Upper lobe of left lung (tissue), 4 donors: ENCODE measurements at regions not wholly inside any gene's neighbourhood (a gene's known extent, or its start where the extent isn't known, plus 50 kb on each side); places are given as distances from the start of the nearest gene placed in this dataset.

Source experiments
- EP300 ChIP-seq, 4 donors: sonication (generic); formaldehyde crosslinking; IDR thresholded peaks; one replicate each; pipeline ENCODE4 v1.5.1; 2017; ENCODE audit warnings: antibody characterized with exemption in 4 of 4, control low read depth in 2 of 4
- POLR2A ChIP-seq, 4 donors: fragments of 450-650 bp; IDR thresholded peaks; one replicate each; pipeline ENCODE4 v1.5.1; 2016 to 2017; ENCODE audit warnings: antibody characterized with exemption in 4 of 4, mild to moderate bottlenecking in 2 of 4
- POLR2AphosphoS5 ChIP-seq, 2 donors: sonication (generic); formaldehyde crosslinking; IDR thresholded peaks; one replicate each; pipeline ENCODE4 v1.5.1; 2017; ENCODE audit warnings: antibody characterized with exemption in 2 of 2
- TF ChIP-seq, protein P1 (sequence below), 6 experiments: fragments of 450-650 bp in 4 of 6; fragments of 200-600 bp in 2 of 6; sonication (generic) in 2 of 6; IDR thresholded peaks; one replicate each; pipeline ENCODE4 v1.5.1; 2016 to 2019; ENCODE audit warnings: antibody characterized with exemption in 6 of 6

GRCh38 chr13:73337532-73337931 lies 278.7 kb downstream of the KLF5 start:
- TF ChIP-seq, protein P1, sequence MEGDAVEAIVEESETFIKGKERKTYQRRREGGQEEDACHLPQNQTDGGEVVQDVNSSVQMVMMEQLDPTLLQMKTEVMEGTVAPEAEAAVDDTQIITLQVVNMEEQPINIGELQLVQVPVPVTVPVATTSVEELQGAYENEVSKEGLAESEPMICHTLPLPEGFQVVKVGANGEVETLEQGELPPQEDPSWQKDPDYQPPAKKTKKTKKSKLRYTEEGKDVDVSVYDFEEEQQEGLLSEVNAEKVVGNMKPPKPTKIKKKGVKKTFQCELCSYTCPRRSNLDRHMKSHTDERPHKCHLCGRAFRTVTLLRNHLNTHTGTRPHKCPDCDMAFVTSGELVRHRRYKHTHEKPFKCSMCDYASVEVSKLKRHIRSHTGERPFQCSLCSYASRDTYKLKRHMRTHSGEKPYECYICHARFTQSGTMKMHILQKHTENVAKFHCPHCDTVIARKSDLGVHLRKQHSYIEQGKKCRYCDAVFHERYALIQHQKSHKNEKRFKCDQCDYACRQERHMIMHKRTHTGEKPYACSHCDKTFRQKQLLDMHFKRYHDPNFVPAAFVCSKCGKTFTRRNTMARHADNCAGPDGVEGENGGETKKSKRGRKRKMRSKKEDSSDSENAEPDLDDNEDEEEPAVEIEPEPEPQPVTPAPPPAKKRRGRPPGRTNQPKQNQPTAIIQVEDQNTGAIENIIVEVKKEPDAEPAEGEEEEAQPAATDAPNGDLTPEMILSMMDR (IDR thresholded peaks at IDR 0.05): no peak
- TF ChIP-seq POLR2A (IDR thresholded peaks at IDR 0.05) (no peak), EP300 (IDR thresholded peaks at IDR 0.05) (no peak), POLR2AphosphoS5 (IDR thresholded peaks at IDR 0.05) (no peak)
